HFFc6 (cell line): ENCODE measurements at regions not wholly inside any gene's neighbourhood (a gene's known extent, or its start where the extent isn't known, plus 50 kb on each side); places are given as distances from the start of the nearest gene placed in this dataset.
A peak's percentile ranks its signal among the peaks of the same experiment; 100 is the strongest.

ENCODE experiments used
- DNase-seq: peaks from one replicate; pipeline ENCODE4 v3.0.0-alpha.2; 2018
- H3K27ac Mint-ChIP-seq: 2 replicates; pipeline ENCODE4 v1.8.0; 2020; ENCODE audit warnings: mild to moderate bottlenecking, mixed read lengths
- H3K27me3 Mint-ChIP-seq: 2 replicates; pipeline ENCODE4 v1.8.0; 2021; ENCODE audit warnings: mild to moderate bottlenecking, moderate library complexity, mixed read lengths; ENCODE audit not compliant: insufficient read depth
- H3K36me3 Mint-ChIP-seq: 2 replicates; pipeline ENCODE4 v1.8.0; 2021; ENCODE audit warnings: low read depth, mixed read lengths
- H3K4me1 Mint-ChIP-seq: 2 replicates; pipeline ENCODE4 v1.8.0; 2020; ENCODE audit warnings: low read depth, mixed read lengths
- H3K4me3 Mint-ChIP-seq: 2 replicates; pipeline ENCODE4 v1.8.0; 2020; ENCODE audit warnings: mild to moderate bottlenecking, moderate library complexity, mixed read lengths
- H3K9me3 Mint-ChIP-seq: 2 replicates; pipeline ENCODE4 v1.8.0; 2020; ENCODE audit warnings: mild to moderate bottlenecking, mixed read lengths
- CTCF ChIP-seq: fragments of 200-600 bp; sonication (generic); IDR thresholded peaks from 2 replicates; pipeline ENCODE4 v1.5.0; 2021; ENCODE audit warnings: antibody characterized with exemption, mild to moderate bottlenecking

GRCh38 chr15:24752354-24752753 is 76.8 kb downstream of the NPAP1 start:
- Mint-ChIP-seq H3K4me3 (no peak overlapping the region), H3K27me3 (no peaks in the 10 kb centered on the region), H3K36me3 (no peaks in the 10 kb centered on the region; the same call in 1 of the 2 replicates), H3K9me3 (peaks cover 32% of the 10 kb centered on the region), H3K27ac (no peak overlapping the region), H3K4me1 (no peaks in the 10 kb centered on the region)
- TF ChIP-seq CTCF: no peak
- no peak for DNase-seq

GRCh38 chr15:24756101-24756500 is 80.5 kb downstream of the NPAP1 start:
- no peak for TF ChIP-seq CTCF
- Mint-ChIP-seq H3K36me3 (no peaks in the 10 kb centered on the region; the same call in 1 of the 2 replicates), H3K27ac (no peak overlapping the region), H3K4me1 (no peaks in the 10 kb centered on the region), H3K27me3 (no peaks in the 10 kb centered on the region), H3K4me3 (no peak overlapping the region), H3K9me3 (peaks cover 34% of the 10 kb centered on the region)
- DNase-seq: no peak

GRCh38 chr15:24760066-24760465 is 84.5 kb downstream of the NPAP1 start:
- peaks cover 28% of the 10 kb centered on the region for H3K9me3 Mint-ChIP-seq
- no peaks in the 10 kb centered on the region; the same call in 1 of the 2 replicates for H3K36me3 Mint-ChIP-seq
- H3K27me3 Mint-ChIP-seq: no peaks in the 10 kb centered on the region

GRCh38 chr15:24761704-24762302 is 86.2 kb downstream of the NPAP1 start:
- no peaks in the 10 kb centered on the region for H3K27me3 Mint-ChIP-seq
- peaks cover 20% of the 10 kb centered on the region for H3K9me3 Mint-ChIP-seq
- no peak overlapping the region for H3K4me3 Mint-ChIP-seq
- DNase-seq: peak; percentile 19
- H3K36me3 Mint-ChIP-seq: no peaks in the 10 kb centered on the region
- TF ChIP-seq CTCF: peak; percentile 78
- no peaks in the 10 kb centered on the region for H3K4me1 Mint-ChIP-seq
- H3K27ac Mint-ChIP-seq: no peak overlapping the region

More at GRCh38 chr15:24760066-24760465, 84.5 kb downstream of the NPAP1 start:
- H3K27ac Mint-ChIP-seq: no peak overlapping the region
- DNase-seq: no peak
- no peaks in the 10 kb centered on the region for H3K4me1 Mint-ChIP-seq
- no peak overlapping the region for H3K4me3 Mint-ChIP-seq
- no peak for TF ChIP-seq CTCF

- no peaks in the 10 kb centered on the region; the same call in 1 of the 2 replicates for H3K27me3 Mint-ChIP-seq
- TF ChIP-seq CTCF: no peak
- no peak overlapping the region for H3K4me3 Mint-ChIP-seq
- H3K4me1 Mint-ChIP-seq: no peaks in the 10 kb centered on the region
- no peaks in the 10 kb centered on the region for H3K9me3 Mint-ChIP-seq
- DNase-seq: no peak
- no peak overlapping the region for H3K27ac Mint-ChIP-seq
- no peaks in the 10 kb centered on the region for H3K36me3 Mint-ChIP-seq
Measured at GRCh38 chr15:24763891-24764290, 88.3 kb downstream of the NPAP1 start.
